Fibroblast of lung (primary cell): ENCODE measurements at regions not wholly inside any gene's neighbourhood (a gene's known extent, or its start where the extent isn't known, plus 50 kb on each side); places are given as distances from the start of the nearest gene placed in this dataset.

ENCODE experiments used
- EZH2 ChIP-seq: IDR thresholded peaks from 2 replicates; pipeline ENCODE4 v1.5.1; 2012; ENCODE audit warnings: low read length, control low read depth, mild to moderate bottlenecking; ENCODE audit errors: missing control alignments
- TF ChIP-seq, protein P1 (sequence below), 2 donors: IDR thresholded peaks in 1 of 2; conservative IDR thresholded peaks in 1 of 2; 1 replicate in 1 of 2; 2 replicates in 1 of 2; pipeline ENCODE4 v1.5.1; 2011 to 2012; ENCODE audit warnings: low read length in 2 of 2, control low read depth in 1 of 2, inconsistent platforms in 1 of 2, low read depth in 1 of 2, mild to moderate bottlenecking in 1 of 2

GRCh38 chr2:34387536-34387935 is 788.4 kb upstream of the FAM98A start:
- TF ChIP-seq, protein P1, sequence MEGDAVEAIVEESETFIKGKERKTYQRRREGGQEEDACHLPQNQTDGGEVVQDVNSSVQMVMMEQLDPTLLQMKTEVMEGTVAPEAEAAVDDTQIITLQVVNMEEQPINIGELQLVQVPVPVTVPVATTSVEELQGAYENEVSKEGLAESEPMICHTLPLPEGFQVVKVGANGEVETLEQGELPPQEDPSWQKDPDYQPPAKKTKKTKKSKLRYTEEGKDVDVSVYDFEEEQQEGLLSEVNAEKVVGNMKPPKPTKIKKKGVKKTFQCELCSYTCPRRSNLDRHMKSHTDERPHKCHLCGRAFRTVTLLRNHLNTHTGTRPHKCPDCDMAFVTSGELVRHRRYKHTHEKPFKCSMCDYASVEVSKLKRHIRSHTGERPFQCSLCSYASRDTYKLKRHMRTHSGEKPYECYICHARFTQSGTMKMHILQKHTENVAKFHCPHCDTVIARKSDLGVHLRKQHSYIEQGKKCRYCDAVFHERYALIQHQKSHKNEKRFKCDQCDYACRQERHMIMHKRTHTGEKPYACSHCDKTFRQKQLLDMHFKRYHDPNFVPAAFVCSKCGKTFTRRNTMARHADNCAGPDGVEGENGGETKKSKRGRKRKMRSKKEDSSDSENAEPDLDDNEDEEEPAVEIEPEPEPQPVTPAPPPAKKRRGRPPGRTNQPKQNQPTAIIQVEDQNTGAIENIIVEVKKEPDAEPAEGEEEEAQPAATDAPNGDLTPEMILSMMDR (conservative IDR thresholded peaks at IDR 0.05 in 1 of 2, IDR thresholded peaks at IDR 0.05 in 1 of 2; ENCODE audit: low read depth in 1 of 2, low read length in 2 of 2), result no peak
- TF ChIP-seq EZH2, result no peak
